Uterus (tissue), 2 donors: ENCODE measurements at regions not wholly inside any gene's neighbourhood (a gene's known extent, or its start where the extent isn't known, plus 50 kb on each side); places are given as distances from the start of the nearest gene placed in this dataset.

Experiments used
- CTCF ChIP-seq, 4 experiments: fragments of 200-600 bp in 2 of 4; fragments of 450-650 bp in 2 of 4; sonication (generic) in 2 of 4; IDR thresholded peaks; one replicate each; pipeline ENCODE4 v1.5.1; 2016 to 2019; ENCODE audit warnings: antibody characterized with exemption in 4 of 4, mild to moderate bottlenecking in 2 of 4, moderate library complexity in 1 of 4
- POLR2A ChIP-seq, 2 donors: fragments of 450-650 bp; IDR thresholded peaks; one replicate each; pipeline ENCODE4 v1.6.1; 2016; ENCODE audit warnings: antibody characterized with exemption in 2 of 2, mild to moderate bottlenecking in 1 of 2, moderate library complexity in 1 of 2

GRCh38 chr14:98728024-98728423, 544.0 kb downstream of the BCL11B start:
- TF ChIP-seq CTCF (IDR thresholded peaks at IDR 0.05): no peak
- TF ChIP-seq POLR2A (IDR thresholded peaks at IDR 0.05): no peak
